ENCODE measurements at regions not wholly inside any gene's neighbourhood (a gene's known extent, or its start where the extent isn't known, plus 50 kb on each side); places are given as distances from the start of the nearest gene placed in this dataset.

DNA sequence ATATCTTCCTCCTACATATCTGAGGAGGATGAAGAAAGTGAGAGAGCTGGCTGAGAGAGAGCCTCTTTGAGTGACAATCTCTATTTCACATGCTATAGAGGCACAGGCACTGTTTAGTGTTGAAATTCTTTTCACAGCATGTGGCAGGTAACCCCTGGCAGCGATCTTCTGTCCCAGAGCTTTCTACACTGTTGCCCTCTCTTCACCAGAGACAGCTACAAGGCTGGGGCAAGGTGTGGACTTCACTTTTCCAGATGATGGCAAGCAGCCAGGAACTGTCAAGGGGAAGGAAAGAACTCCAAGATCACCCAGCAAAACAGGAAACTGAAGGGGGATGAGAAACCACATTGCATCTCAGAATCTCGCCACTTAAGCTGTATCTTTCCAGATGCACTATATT, 205.2 kb downstream of the CAAP1 start:
- Histone ChIP-seq H3K4me2 (ENCODE audit: insufficient read depth in 1 of 2, low read depth in 2 of 2, low read length in 2 of 2) (no peak overlapping the region), H3K4ac (replicated peaks; ENCODE audit: insufficient read length, low read depth, low read length) (no peak overlapping the region), H3K18ac (ENCODE audit: extremely low read depth, low read length) (no peak overlapping the region), H3K36me3 (ENCODE audit: control insufficient read depth in 2 of 4, insufficient read depth in 4 of 4, low read length in 3 of 4) (no peaks in the 10 kb centered on the region), H2BK15ac (ENCODE audit: low read length) (no peak overlapping the region), H2BK12ac (ENCODE audit: low read depth, low read length) (no peak overlapping the region), H3K9ac (replicated peaks in 1 of 4; ENCODE audit: extremely low read depth in 1 of 4, low read depth in 3 of 4, low read length in 3 of 4) (no peak overlapping the region), H4K5ac (ENCODE audit: insufficient read length, low read depth, low read length) (no peak overlapping the region), H2BK120ac (replicated peaks; ENCODE audit: low read depth, low read length) (no peak overlapping the region), H2BK5ac (ENCODE audit: low read depth, low read length) (no peak overlapping the region), H4K91ac (replicated peaks; ENCODE audit: insufficient read length, low read length) (no peak overlapping the region), H3K14ac (ENCODE audit: insufficient read length) (no peak overlapping the region), H2AFZ (ENCODE audit: low read length) (no peak overlapping the region), H3K27me3 (replicated peaks in 1 of 4; ENCODE audit: control insufficient read depth in 3 of 4, extremely low read depth in 1 of 4, insufficient read depth in 3 of 4, low read length in 3 of 4) (no peaks in the 10 kb centered on the region), H3K9me3 (ENCODE audit: insufficient read depth in 2 of 2, low read depth in 1 of 2, low read length in 1 of 2) (no peaks in the 10 kb centered on the region), H3K27ac (ENCODE audit: low read depth, low read length) (no peak overlapping the region), H3K23ac (ENCODE audit: insufficient read length) (no peak overlapping the region), H4K8ac (ENCODE audit: extremely low read depth, insufficient read depth, low read length) (no peak overlapping the region), H3K79me2 (ENCODE audit: control insufficient read depth in 1 of 2, insufficient read depth in 2 of 2, low read length in 2 of 2) (no peaks in the 10 kb centered on the region), H3K4me3 (ENCODE audit: extremely low read depth in 1 of 4, insufficient read depth in 2 of 4, low read depth in 3 of 4, low read length in 4 of 4) (no peak overlapping the region), H4K20me1 (replicated peaks in 1 of 2; ENCODE audit: control insufficient read depth in 1 of 2, insufficient read depth in 2 of 2, low read length in 2 of 2) (no peaks in the 10 kb centered on the region), H3K56ac (replicated peaks; ENCODE audit: insufficient read length, low read depth, low read length) (no peak overlapping the region), H2BK20ac (ENCODE audit: low read length) (no peak overlapping the region), H3K4me1 (replicated peaks in 1 of 4; ENCODE audit: control insufficient read depth in 3 of 4, insufficient read depth in 4 of 4, low read length in 3 of 4) (peaks cover 0 to 3% (median 0%) of the 10 kb centered on the region in 4 experiments; a peak in 3 of 7 replicates), H3K79me1 (ENCODE audit: low read depth, low read length) (no peaks in the 10 kb centered on the region), H2AK5ac (ENCODE audit: low read depth, low read length) (no peak overlapping the region), H3K23me2 (ENCODE audit: low read depth, low read length) (no peaks in the 10 kb centered on the region)
- ChIA-PET POLR2A (ENCODE audit: partially characterized antibody) (no interaction called here), CTCF (ENCODE audit: partially characterized antibody) (interaction anchor here (0.8 to 1.2 kb wide), 3 partner anchors 15 to 36 kb away, joined by 3 to 5 read pairs (median 3); no protein-coding TSS in a partner anchor)
- WGBS, 2 experiments (ENCODE audit: extremely low coverage in 1 of 2, insufficient coverage in 1 of 2, insufficient read length in 1 of 2, insufficient replicate concordance in 2 of 2, low coverage in 1 of 2, low lambda C conversion rate in 2 of 2, missing lambda C conversion rate in 1 of 2): 49% methylated on average over 2 of the region's 2 CpGs; no CpG with 5 or more reads in 1 of the 2 experiments
- TF ChIP-seq TEAD4 (IDR thresholded peaks at IDR 0.05; ENCODE audit: low read depth, low read length) (no peak), BRCA1 (IDR thresholded peaks at IDR 0.05; ENCODE audit: low read depth, low read length) (no peak), KDM5A (IDR thresholded peaks at IDR 0.05; ENCODE audit: low read length) (no peak), RBBP5 (IDR thresholded peaks at IDR 0.05; ENCODE audit: borderline replicate concordance, low read depth, low read length) (no peak), POLR2AphosphoS5 (IDR thresholded peaks at IDR 0.05; ENCODE audit: low read depth, low read length) (no peak), CHD1 (IDR thresholded peaks at IDR 0.05; ENCODE audit: low read depth, low read length) (no peak), EGR1 (IDR thresholded peaks at IDR 0.05; ENCODE audit: borderline replicate concordance, low read depth, low read length) (no peak), ZNF274 (IDR thresholded peaks at IDR 0.05; ENCODE audit: borderline replicate concordance, extremely low read depth, low read length) (no peak), EP300 (IDR thresholded peaks at IDR 0.05; ENCODE audit: borderline replicate concordance in 1 of 2, low read depth in 2 of 2, low read length in 2 of 2) (no peak)
- TF ChIP-seq, protein P1, sequence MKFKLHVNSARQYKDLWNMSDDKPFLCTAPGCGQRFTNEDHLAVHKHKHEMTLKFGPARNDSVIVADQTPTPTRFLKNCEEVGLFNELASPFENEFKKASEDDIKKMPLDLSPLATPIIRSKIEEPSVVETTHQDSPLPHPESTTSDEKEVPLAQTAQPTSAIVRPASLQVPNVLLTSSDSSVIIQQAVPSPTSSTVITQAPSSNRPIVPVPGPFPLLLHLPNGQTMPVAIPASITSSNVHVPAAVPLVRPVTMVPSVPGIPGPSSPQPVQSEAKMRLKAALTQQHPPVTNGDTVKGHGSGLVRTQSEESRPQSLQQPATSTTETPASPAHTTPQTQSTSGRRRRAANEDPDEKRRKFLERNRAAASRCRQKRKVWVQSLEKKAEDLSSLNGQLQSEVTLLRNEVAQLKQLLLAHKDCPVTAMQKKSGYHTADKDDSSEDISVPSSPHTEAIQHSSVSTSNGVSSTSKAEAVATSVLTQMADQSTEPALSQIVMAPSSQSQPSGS (IDR thresholded peaks at IDR 0.05; ENCODE audit: low read length): no peak
- DNase-seq (ENCODE audit: low read depth in 1 of 2, low spot score in 2 of 2): no peak
- FAIRE-seq: no peak
